ENCODE measurements at regions not wholly inside any gene's neighbourhood (a gene's known extent, or its start where the extent isn't known, plus 50 kb on each side); places are given as distances from the start of the nearest gene placed in this dataset.

GRCh38 chr4:19925516-19925915, 326.2 kb upstream of the SLIT2 start:
- in situ Hi-C loops (cut with MboI; ENCODE audit: low sequenced_read_pairs): no loop called here
- no peaks in the 10 kb centered on the region for H3K4me1 ChIP-seq
- H3K4me3 ChIP-seq: no peak overlapping the region
- no peaks in the 10 kb centered on the region for H3K36me3 ChIP-seq (replicated peaks)
- H3K27me3 ChIP-seq (ENCODE audit: low read depth): no peaks in the 10 kb centered on the region
- H3K9me3 ChIP-seq: no peaks in the 10 kb centered on the region
- DNase-seq (ENCODE audit: low spot score in 2 of 2): no peak

DNA sequence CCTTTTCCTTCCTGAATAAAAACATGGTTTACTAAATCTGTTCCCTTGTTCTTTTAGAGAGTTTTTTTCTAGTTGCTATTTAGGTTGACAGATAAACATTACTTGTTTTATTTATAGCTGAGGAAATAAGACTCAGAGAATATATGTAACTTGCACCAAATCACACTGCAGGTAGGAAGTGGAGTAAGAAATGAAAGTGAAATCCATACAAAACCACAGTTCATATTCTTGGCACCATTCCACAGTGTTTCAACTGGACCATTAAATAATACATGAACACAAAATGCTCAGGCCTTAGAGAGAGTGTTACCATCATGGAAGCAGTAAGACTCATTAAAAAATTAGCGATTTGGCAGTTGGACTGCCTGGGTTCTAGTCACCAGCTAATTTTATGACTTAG, 326.9 kb upstream of the SLIT2 start:
- H3K36me3 ChIP-seq (replicated peaks): no peaks in the 10 kb centered on the region
- H3K4me1 ChIP-seq: no peaks in the 10 kb centered on the region
- no peak overlapping the region for H3K4me3 ChIP-seq
- no peak for DNase-seq (ENCODE audit: low spot score in 2 of 2)
- no peaks in the 10 kb centered on the region for H3K9me3 ChIP-seq
- H3K27me3 ChIP-seq (ENCODE audit: low read depth): no peaks in the 10 kb centered on the region
- in situ Hi-C loops (cut with MboI; ENCODE audit: low sequenced_read_pairs): no loop called here

DNA sequence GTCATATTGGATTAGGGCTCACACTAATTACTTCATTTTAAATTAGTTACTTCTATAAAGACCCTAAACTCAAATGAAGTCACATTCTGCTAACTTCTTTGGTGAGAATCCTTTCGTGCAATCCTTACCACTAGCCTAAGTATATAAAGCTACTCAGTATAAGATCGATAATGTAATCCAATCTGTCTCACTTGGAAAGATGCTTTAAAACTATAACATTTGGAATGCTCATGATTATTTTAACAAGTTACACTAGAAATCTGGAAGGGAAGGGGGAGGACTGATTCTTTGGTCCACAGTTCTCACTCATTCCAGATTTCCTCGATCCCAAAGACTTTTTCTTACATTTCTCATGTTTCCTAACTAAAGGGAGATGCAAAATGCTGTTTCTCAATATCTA, 336.4 kb upstream of the SLIT2 start:
- Histone ChIP-seq H3K36me3 (replicated peaks) (no peaks in the 10 kb centered on the region), H3K27me3 (ENCODE audit: low read depth) (no peaks in the 10 kb centered on the region), H3K4me1 (no peaks in the 10 kb centered on the region), H3K9me3 (no peaks in the 10 kb centered on the region), H3K4me3 (no peak overlapping the region)
- no peak for DNase-seq (ENCODE audit: low spot score in 2 of 2)
- in situ Hi-C loops (cut with MboI; ENCODE audit: low sequenced_read_pairs): no loop called here

GRCh38 chr4:19913650-19914049, 338.1 kb upstream of the SLIT2 start:
- H3K9me3 ChIP-seq: no peaks in the 10 kb centered on the region
- no peaks in the 10 kb centered on the region for H3K27me3 ChIP-seq (ENCODE audit: low read depth)
- no peak overlapping the region for H3K4me3 ChIP-seq
- in situ Hi-C loops (cut with MboI; ENCODE audit: low sequenced_read_pairs): no loop called here
- no peak for DNase-seq (ENCODE audit: low spot score in 2 of 2)
- no peaks in the 10 kb centered on the region for H3K4me1 ChIP-seq
- H3K36me3 ChIP-seq (replicated peaks): no peaks in the 10 kb centered on the region

GRCh38 chr4:19910861-19911525, 340.7 kb upstream of the SLIT2 start:
- Histone ChIP-seq H3K4me1 (no peaks in the 10 kb centered on the region), H3K36me3 (replicated peaks) (no peaks in the 10 kb centered on the region), H3K27me3 (ENCODE audit: low read depth) (no peaks in the 10 kb centered on the region), H3K9me3 (no peaks in the 10 kb centered on the region), H3K4me3 (no peak overlapping the region)
- in situ Hi-C loops (cut with MboI; ENCODE audit: low sequenced_read_pairs): no loop called here
- no peak for DNase-seq (ENCODE audit: low spot score in 2 of 2)

GRCh38 chr4:19905024-19905423, 346.7 kb upstream of the SLIT2 start:
- H3K4me1 ChIP-seq: no peaks in the 10 kb centered on the region

GRCh38 chr4:19888587-19888986, 363.1 kb upstream of the SLIT2 start:
- H3K4me1 ChIP-seq: no peaks in the 10 kb centered on the region
- no peaks in the 10 kb centered on the region for H3K36me3 ChIP-seq (replicated peaks)
- no peak overlapping the region for H3K4me3 ChIP-seq
- in situ Hi-C loops (cut with MboI; ENCODE audit: low sequenced_read_pairs): no loop called here
- no peak for DNase-seq (ENCODE audit: low spot score in 2 of 2)
- H3K27me3 ChIP-seq (ENCODE audit: low read depth): no peaks in the 10 kb centered on the region
- no peaks in the 10 kb centered on the region for H3K9me3 ChIP-seq

More at GRCh38 chr4:19905024-19905423, 346.7 kb upstream of the SLIT2 start:
- no peak overlapping the region for H3K4me3 ChIP-seq
- no peaks in the 10 kb centered on the region for H3K36me3 ChIP-seq (replicated peaks)
- no peak for DNase-seq (ENCODE audit: low spot score in 2 of 2)
- no peaks in the 10 kb centered on the region for H3K27me3 ChIP-seq (ENCODE audit: low read depth)
- no peaks in the 10 kb centered on the region for H3K9me3 ChIP-seq
- in situ Hi-C loops (cut with MboI; ENCODE audit: low sequenced_read_pairs): no loop called here

DNA sequence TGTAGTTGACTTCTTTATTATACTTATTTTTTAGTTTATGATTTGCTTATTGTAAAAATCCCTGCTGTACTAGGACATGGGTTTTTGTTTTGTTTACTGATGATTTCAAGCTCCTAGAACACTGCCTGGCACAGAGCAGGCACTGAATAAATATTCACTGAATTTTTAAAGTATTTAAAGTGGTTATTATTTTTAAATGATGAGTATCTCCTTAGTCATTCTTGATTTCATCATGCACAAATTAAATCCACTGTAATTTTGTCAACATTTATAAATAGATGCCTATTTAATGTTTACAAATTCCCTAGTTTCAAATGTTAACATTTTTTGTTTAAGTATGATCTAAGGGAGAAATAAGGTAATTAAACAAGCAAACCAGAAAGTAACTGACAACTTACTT, 367.9 kb upstream of the SLIT2 start:
- Histone ChIP-seq H3K4me1 (no peaks in the 10 kb centered on the region), H3K27me3 (ENCODE audit: low read depth) (no peaks in the 10 kb centered on the region), H3K9me3 (no peaks in the 10 kb centered on the region), H3K36me3 (replicated peaks) (no peaks in the 10 kb centered on the region), H3K4me3 (no peak overlapping the region)
- DNase-seq (ENCODE audit: low spot score in 2 of 2): no peak
- in situ Hi-C loops (cut with MboI; ENCODE audit: low sequenced_read_pairs): no loop called here

DNA sequence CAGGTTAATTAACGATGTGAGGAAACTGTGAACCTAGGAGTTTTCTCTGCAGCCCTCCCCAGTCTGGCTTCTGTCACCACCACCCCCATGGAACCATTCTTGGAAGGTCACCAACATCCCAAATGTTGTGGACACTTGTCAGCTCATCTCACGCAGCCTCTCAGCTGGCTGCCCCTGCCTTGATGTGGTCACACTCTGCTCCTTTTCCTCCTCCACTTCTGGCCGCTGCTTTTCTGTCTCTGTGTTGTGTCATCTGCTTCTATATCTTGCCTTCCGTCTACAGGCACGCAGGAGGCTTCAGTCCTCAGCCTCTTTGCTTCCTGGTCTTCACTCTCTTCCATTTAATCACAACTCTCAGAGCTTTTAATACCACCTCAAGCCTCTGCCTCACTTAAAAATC, 371.5 kb upstream of the SLIT2 start:
- Histone ChIP-seq H3K36me3 (replicated peaks) (no peaks in the 10 kb centered on the region), H3K4me1 (no peaks in the 10 kb centered on the region), H3K27me3 (ENCODE audit: low read depth) (no peaks in the 10 kb centered on the region), H3K9me3 (no peaks in the 10 kb centered on the region), H3K4me3 (no peak overlapping the region)
- in situ Hi-C loops (cut with MboI; ENCODE audit: low sequenced_read_pairs): no loop called here
- DNase-seq (ENCODE audit: low spot score in 2 of 2): no peak

DNA sequence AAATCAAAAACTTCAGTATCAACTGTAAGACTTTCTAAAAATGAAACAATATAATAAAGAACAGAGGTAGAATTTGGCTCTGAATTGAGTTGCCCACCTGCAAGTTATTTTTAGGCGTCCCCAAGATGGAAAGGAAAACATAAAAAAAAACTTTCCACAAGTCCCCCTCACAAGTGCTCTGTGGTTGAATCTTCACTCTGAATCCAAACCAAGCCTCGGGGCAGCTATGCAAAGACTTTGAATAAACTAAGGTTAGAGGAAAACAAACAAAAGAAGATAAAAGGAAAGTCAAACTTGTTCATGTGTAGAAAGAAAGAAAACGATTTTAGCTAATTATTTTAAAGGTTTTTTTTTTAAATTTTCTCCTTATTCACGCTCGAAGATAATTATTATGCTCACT, 372.4 kb upstream of the SLIT2 start:
- Histone ChIP-seq H3K4me1 (no peaks in the 10 kb centered on the region), H3K9me3 (no peaks in the 10 kb centered on the region), H3K27me3 (ENCODE audit: low read depth) (no peaks in the 10 kb centered on the region), H3K4me3 (no peak overlapping the region), H3K36me3 (replicated peaks) (no peaks in the 10 kb centered on the region)
- in situ Hi-C loops (cut with MboI; ENCODE audit: low sequenced_read_pairs): no loop called here
- DNase-seq (ENCODE audit: low spot score in 2 of 2): no peak

DNA sequence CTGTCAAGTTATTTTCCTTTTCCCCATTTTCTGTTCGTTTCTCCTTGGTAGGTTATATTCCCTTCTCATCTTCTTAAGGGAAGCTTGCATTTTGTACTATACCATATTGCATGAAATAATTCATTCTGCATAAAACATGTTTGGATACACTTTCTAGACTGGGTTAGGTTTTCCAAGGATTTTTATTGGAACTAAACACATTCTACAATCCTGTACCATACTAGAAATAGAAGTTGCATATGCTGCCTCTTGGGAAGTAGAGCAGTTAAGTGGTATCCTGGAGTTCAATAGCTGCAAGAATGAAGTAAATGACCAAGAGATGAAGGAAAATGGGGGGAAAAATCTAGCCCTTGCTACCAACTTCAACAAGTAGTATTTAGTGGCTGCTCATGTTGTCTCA, 393.7 kb upstream of the SLIT2 start:
- DNase-seq (ENCODE audit: low spot score in 2 of 2): no peak
- H3K4me3 ChIP-seq: no peak overlapping the region
- no peaks in the 10 kb centered on the region for H3K9me3 ChIP-seq
- in situ Hi-C loops (cut with MboI; ENCODE audit: low sequenced_read_pairs): no loop called here
- H3K4me1 ChIP-seq: no peaks in the 10 kb centered on the region
- no peaks in the 10 kb centered on the region for H3K27me3 ChIP-seq (ENCODE audit: low read depth)
- no peaks in the 10 kb centered on the region for H3K36me3 ChIP-seq (replicated peaks)

DNA sequence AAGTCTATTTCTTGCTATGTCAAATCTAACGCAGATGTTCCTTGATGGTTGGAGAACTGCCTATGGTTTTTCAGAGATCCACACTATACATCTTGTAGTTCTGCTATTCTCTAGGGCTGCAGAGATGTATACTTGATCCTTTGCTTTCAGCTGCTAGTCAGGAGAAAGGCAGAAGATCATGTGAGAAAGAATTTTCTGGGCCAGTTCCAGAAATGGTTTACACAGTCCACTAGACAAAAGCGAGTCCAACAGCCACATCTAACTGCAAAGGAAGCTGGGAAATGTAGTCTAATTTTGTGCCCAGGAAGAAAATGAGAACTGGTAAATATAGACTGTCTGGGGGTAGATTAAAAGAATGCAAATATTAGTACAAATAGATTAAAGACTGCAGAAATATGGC, 394.3 kb upstream of the SLIT2 start:
- Histone ChIP-seq H3K9me3 (no peaks in the 10 kb centered on the region), H3K27me3 (ENCODE audit: low read depth) (no peaks in the 10 kb centered on the region), H3K4me1 (no peaks in the 10 kb centered on the region), H3K36me3 (replicated peaks) (no peaks in the 10 kb centered on the region), H3K4me3 (no peak overlapping the region)
- in situ Hi-C loops (cut with MboI; ENCODE audit: low sequenced_read_pairs): no loop called here
- DNase-seq (ENCODE audit: low spot score in 2 of 2): no peak

GRCh38 chr4:19850909-19851308, 400.8 kb upstream of the SLIT2 start:
- no peak for DNase-seq (ENCODE audit: low spot score in 2 of 2)
- in situ Hi-C loops (cut with MboI; ENCODE audit: low sequenced_read_pairs): no loop called here
- H3K9me3 ChIP-seq: no peaks in the 10 kb centered on the region

DNA sequence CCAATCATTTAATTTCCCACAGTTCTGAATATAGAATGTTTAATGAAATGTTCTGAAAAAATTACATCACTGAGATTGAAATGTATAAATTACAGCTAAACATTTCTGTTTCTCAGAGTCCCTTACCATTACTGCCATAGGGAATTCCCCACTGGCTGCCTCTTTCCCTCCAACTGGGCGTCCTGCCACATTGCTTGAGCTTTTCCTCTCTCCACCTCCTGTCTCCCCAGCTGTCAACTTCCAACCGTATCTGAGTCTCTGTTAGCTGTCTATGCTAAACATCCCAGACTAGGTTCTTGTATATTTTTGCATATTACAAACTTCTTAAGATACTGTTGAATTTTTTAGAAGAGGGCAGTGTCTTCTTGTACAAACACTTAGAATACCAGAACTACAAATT, 407.3 kb upstream of the SLIT2 start:
- Histone ChIP-seq H3K27me3 (ENCODE audit: low read depth) (no peaks in the 10 kb centered on the region), H3K4me3 (no peak overlapping the region), H3K4me1 (no peaks in the 10 kb centered on the region), H3K9me3 (no peaks in the 10 kb centered on the region), H3K36me3 (replicated peaks) (no peaks in the 10 kb centered on the region)
- no peak for DNase-seq (ENCODE audit: low spot score in 2 of 2)
- in situ Hi-C loops (cut with MboI; ENCODE audit: low sequenced_read_pairs): no loop called here

More at GRCh38 chr4:19850909-19851308, 400.8 kb upstream of the SLIT2 start:
- Histone ChIP-seq H3K4me3 (no peak overlapping the region), H3K36me3 (replicated peaks) (no peaks in the 10 kb centered on the region), H3K4me1 (no peaks in the 10 kb centered on the region), H3K27me3 (ENCODE audit: low read depth) (no peaks in the 10 kb centered on the region)

GRCh38 chr4:19842471-19842870, 409.2 kb upstream of the SLIT2 start:
- Histone ChIP-seq H3K36me3 (replicated peaks) (no peaks in the 10 kb centered on the region), H3K27me3 (ENCODE audit: low read depth) (no peaks in the 10 kb centered on the region), H3K4me3 (no peak overlapping the region), H3K4me1 (no peaks in the 10 kb centered on the region), H3K9me3 (no peaks in the 10 kb centered on the region)
- DNase-seq (ENCODE audit: low spot score in 2 of 2): no peak
- in situ Hi-C loops (cut with MboI; ENCODE audit: low sequenced_read_pairs): no loop called here
